Activated CD4-positive, alpha-beta T cell treated with anti-CD3 and anti-CD28 coated beads, Interleukin-2, amount 10 ng/mL, durations not matched to agents 24 days and 14 days (primary cell): ENCODE measurements at regions not wholly inside any gene's neighbourhood (a gene's known extent, or its start where the extent isn't known, plus 50 kb on each side); places are given as distances from the start of the nearest gene placed in this dataset.

Source experiments
- DNase-seq: peaks from one replicate; pipeline ENCODE4 v3.0.0; 2022
- H3K27ac Mint-ChIP-seq: one replicate; pipeline ENCODE4 v1.8.0; 2022; ENCODE audit warnings: mild to moderate bottlenecking, mixed read lengths
- H3K27me3 Mint-ChIP-seq: one replicate; pipeline ENCODE4 v1.8.0; 2022; ENCODE audit warnings: mixed read lengths
- H3K36me3 Mint-ChIP-seq: one replicate; pipeline ENCODE4 v1.8.0; 2022; ENCODE audit warnings: low read depth, mild to moderate bottlenecking, mixed read lengths
- H3K4me1 Mint-ChIP-seq: one replicate; pipeline ENCODE4 v1.8.0; 2021; ENCODE audit warnings: mixed read lengths
- H3K4me3 Mint-ChIP-seq: one replicate; pipeline ENCODE4 v1.8.0; 2022; ENCODE audit warnings: mild to moderate bottlenecking, moderate library complexity, mixed read lengths
- H3K9me3 Mint-ChIP-seq: one replicate; pipeline ENCODE4 v1.8.0; 2021; ENCODE audit warnings: mixed read lengths
- intact Hi-C: fragments of 100-400 bp; cut with micrococcal nuclease; formaldehyde crosslinking; loops from one replicate; pipeline ENCODE4 v1.15.1; 2023

DNA sequence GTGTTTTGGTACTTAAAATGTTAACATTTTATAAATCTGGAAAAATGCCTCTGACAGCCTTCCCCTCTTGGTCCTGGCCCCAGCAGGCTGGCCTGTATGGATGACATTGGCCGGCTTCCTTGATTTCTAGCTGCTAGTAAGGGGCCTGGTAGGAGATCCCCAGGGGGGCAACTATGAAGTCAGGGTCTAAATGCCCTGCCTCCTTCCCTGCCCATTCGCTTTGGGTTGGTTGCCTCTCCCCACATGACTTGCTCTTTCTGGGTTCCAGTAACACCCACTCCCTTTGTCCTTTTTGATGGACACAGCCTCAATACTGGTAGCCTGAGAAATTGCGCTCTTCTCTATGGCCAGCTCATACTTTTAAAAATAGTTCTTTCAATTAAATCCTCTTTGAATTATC is 78.0 kb upstream of the MAD2L1 start:
- Mint-ChIP-seq H3K4me1 (no peaks in the 10 kb centered on the region), H3K9me3 (no peaks in the 10 kb centered on the region)

DNA sequence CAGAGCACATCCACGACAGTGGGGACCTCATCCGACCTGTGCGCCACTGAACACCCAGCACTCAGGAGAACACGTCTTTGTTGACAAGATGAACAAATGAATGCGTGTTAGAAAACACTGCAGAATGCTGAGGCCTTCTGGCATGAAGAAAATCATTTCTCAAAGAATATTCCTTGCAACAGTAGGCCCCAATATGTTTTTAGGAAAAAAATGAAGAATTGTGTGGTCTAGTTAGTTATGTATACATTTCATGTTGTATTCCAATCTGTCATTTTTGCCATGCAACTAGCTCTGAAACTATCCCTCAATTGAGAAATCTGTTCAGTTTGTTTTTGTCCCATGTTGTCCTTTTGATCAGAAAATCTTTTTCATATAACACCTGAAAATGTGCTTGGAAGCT is 77.4 kb upstream of the MAD2L1 start:
- Mint-ChIP-seq H3K9me3 (no peaks in the 10 kb centered on the region), H3K27me3 (peaks cover 3% of the 10 kb centered on the region), H3K4me3 (no peak overlapping the region), H3K4me1 (no peaks in the 10 kb centered on the region), H3K36me3 (no peaks in the 10 kb centered on the region), H3K27ac (no peak overlapping the region)
- intact Hi-C loops = no loop called here
- no peak for DNase-seq

More for the DNA sequence above, 78.0 kb upstream of the MAD2L1 start:
- no peak overlapping the region for H3K4me3 Mint-ChIP-seq
- intact Hi-C loops = no loop called here
- no peak for DNase-seq
- H3K36me3 Mint-ChIP-seq = no peaks in the 10 kb centered on the region
- H3K27me3 Mint-ChIP-seq = peaks cover 3% of the 10 kb centered on the region
- no peak overlapping the region for H3K27ac Mint-ChIP-seq

DNA sequence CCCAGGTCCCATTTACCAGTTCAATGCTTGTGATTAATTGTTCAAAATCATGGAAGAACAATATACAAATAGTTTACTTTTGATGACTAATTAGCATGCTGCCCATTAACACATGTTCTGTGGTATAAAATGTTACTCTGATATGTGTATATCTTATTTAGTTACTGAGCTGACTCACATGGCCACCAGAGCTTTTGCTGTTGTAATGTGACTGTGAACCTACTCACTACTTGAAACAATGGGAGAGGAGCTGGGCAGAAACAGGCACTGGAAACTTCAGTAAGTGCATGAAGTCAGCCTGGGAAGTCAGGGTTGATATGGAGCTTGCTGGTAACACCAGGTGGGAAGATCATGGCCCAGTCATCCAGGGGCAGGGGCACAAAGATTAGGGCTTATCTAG is 72.7 kb upstream of the MAD2L1 start:
- Mint-ChIP-seq H3K27me3 (no peaks in the 10 kb centered on the region), H3K36me3 (no peaks in the 10 kb centered on the region), H3K4me3 (no peak overlapping the region), H3K27ac (no peak overlapping the region), H3K9me3 (no peaks in the 10 kb centered on the region), H3K4me1 (no peaks in the 10 kb centered on the region)
- DNase-seq = no peak
- intact Hi-C loops = no loop called here

DNA sequence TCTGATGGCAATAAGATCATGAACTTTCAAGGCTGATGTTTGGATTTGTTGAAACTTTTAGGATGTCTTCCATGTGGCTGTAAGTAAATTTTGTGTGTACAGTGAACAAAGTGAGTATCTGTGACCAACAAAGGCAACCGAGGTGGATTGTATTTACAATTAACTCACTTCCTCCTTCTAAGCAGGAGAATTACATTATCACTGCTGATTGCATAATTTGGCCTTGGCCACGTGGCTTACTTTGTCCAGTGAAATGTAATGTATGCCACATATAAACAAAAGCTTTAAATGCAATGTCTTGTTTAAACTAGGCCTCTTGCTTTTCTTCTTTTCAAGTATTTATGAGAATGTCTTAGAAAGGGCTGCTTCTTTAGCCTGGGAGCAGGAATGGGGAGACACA is 66.3 kb upstream of the MAD2L1 start:
- Mint-ChIP-seq H3K9me3 (no peaks in the 10 kb centered on the region), H3K4me1 (no peaks in the 10 kb centered on the region), H3K36me3 (no peaks in the 10 kb centered on the region), H3K4me3 (no peak overlapping the region), H3K27ac (no peak overlapping the region), H3K27me3 (peaks cover 2% of the 10 kb centered on the region)
- intact Hi-C loops = no loop called here
- no peak for DNase-seq

DNA sequence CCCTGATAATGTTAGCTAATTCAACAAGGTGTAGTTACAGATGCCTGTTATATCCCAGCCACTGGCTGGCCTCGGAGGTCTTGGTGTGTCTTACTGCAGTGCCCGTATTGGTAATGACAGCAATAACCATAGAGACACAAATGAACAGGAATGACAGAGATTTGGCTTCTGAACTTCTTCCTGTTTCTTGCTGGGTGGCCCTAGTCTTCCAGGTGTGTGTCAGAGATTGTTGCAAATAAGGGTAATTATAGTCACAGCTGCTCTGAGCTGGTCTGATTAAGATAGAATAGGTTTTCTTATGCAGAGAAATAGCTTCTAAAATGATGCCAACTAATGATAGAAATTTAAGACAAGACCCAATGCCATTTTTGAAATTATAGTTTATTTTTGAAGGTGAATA is 64.1 kb upstream of the MAD2L1 start:
- DNase-seq = no peak
- H3K4me3 Mint-ChIP-seq = no peak overlapping the region
- intact Hi-C loops = no loop called here
- H3K9me3 Mint-ChIP-seq = no peaks in the 10 kb centered on the region
- H3K36me3 Mint-ChIP-seq = no peaks in the 10 kb centered on the region
- no peaks in the 10 kb centered on the region for H3K4me1 Mint-ChIP-seq
- peaks cover 2% of the 10 kb centered on the region for H3K27me3 Mint-ChIP-seq
- H3K27ac Mint-ChIP-seq = no peak overlapping the region
